ENCODE measurements at regions not wholly inside any gene's neighbourhood (a gene's known extent, or its start where the extent isn't known, plus 50 kb on each side); places are given as distances from the start of the nearest gene placed in this dataset.

GRCh38 chr12:118778077-118778476 lies 203.3 kb upstream of the SRRM4 start:
- no peak for TF ChIP-seq CTCF (IDR thresholded peaks at IDR 0.05; ENCODE audit: unreplicated experiment)
- CTCF ChIA-PET, result interaction anchor here (0.5 kb wide), 1 partner anchor 220 kb away, joined by 3 read pairs; no protein-coding TSS in a partner anchor
- no peak for DNase-seq
- no TSS peak for BruUV-seq (replicated peaks)
- Mint-ChIP-seq H3K4me3 (ENCODE audit: low read depth, unreplicated experiment) (no peak overlapping the region), H3K9me3 (ENCODE audit: low read depth, unreplicated experiment) (no peaks in the 10 kb centered on the region), H3K4me1 (ENCODE audit: low read depth, unreplicated experiment) (no peaks in the 10 kb centered on the region), H3K27me3 (ENCODE audit: unreplicated experiment) (peaks cover 28% of the 10 kb centered on the region), H3K36me3 (ENCODE audit: insufficient read depth, unreplicated experiment) (no peaks in the 10 kb centered on the region), H3K27ac (ENCODE audit: unreplicated experiment) (no peak overlapping the region)
- intact Hi-C loops (cut with micrococcal nuclease; ENCODE audit: unreplicated experiment), result no loop called here

GRCh38 chr12:118780939-118781338 lies 200.4 kb upstream of the SRRM4 start:
- H3K4me1 Mint-ChIP-seq (ENCODE audit: low read depth, unreplicated experiment), result no peaks in the 10 kb centered on the region
- intact Hi-C loops (cut with micrococcal nuclease; ENCODE audit: unreplicated experiment), result no loop called here
- H3K9me3 Mint-ChIP-seq (ENCODE audit: low read depth, unreplicated experiment), result no peaks in the 10 kb centered on the region
- H3K36me3 Mint-ChIP-seq (ENCODE audit: insufficient read depth, unreplicated experiment), result no peaks in the 10 kb centered on the region
- TF ChIP-seq CTCF (IDR thresholded peaks at IDR 0.05; ENCODE audit: unreplicated experiment), result no peak
- no peak for DNase-seq
- H3K27me3 Mint-ChIP-seq (ENCODE audit: unreplicated experiment), result peaks cover 8% of the 10 kb centered on the region
- H3K27ac Mint-ChIP-seq (ENCODE audit: unreplicated experiment), result no peak overlapping the region
- no peak overlapping the region for H3K4me3 Mint-ChIP-seq (ENCODE audit: low read depth, unreplicated experiment)
- no TSS peak for BruUV-seq (replicated peaks)
- CTCF ChIA-PET, result no interaction called here

GRCh38 chr12:118781692-118782091 lies 199.6 kb upstream of the SRRM4 start:
- Mint-ChIP-seq H3K36me3 (ENCODE audit: insufficient read depth, unreplicated experiment) (no peaks in the 10 kb centered on the region), H3K9me3 (ENCODE audit: low read depth, unreplicated experiment) (no peaks in the 10 kb centered on the region), H3K27ac (ENCODE audit: unreplicated experiment) (no peak overlapping the region), H3K4me3 (ENCODE audit: low read depth, unreplicated experiment) (no peak overlapping the region), H3K4me1 (ENCODE audit: low read depth, unreplicated experiment) (no peaks in the 10 kb centered on the region), H3K27me3 (ENCODE audit: unreplicated experiment) (peaks cover 8% of the 10 kb centered on the region)
- no peak for TF ChIP-seq CTCF (IDR thresholded peaks at IDR 0.05; ENCODE audit: unreplicated experiment)
- BruUV-seq (replicated peaks), result no TSS peak
- CTCF ChIA-PET, result no interaction called here
- intact Hi-C loops (cut with micrococcal nuclease; ENCODE audit: unreplicated experiment), result no loop called here
- DNase-seq, result no peak

GRCh38 chr12:118783703-118784102 lies 197.6 kb upstream of the SRRM4 start:
- intact Hi-C loops (cut with micrococcal nuclease; ENCODE audit: unreplicated experiment), result no loop called here
- TF ChIP-seq CTCF (IDR thresholded peaks at IDR 0.05; ENCODE audit: unreplicated experiment), result no peak
- Mint-ChIP-seq H3K36me3 (ENCODE audit: insufficient read depth, unreplicated experiment) (no peaks in the 10 kb centered on the region), H3K4me1 (ENCODE audit: low read depth, unreplicated experiment) (no peaks in the 10 kb centered on the region), H3K27ac (ENCODE audit: unreplicated experiment) (no peak overlapping the region), H3K9me3 (ENCODE audit: low read depth, unreplicated experiment) (no peaks in the 10 kb centered on the region), H3K4me3 (ENCODE audit: low read depth, unreplicated experiment) (no peak overlapping the region), H3K27me3 (ENCODE audit: unreplicated experiment) (peaks cover 3% of the 10 kb centered on the region)
- CTCF ChIA-PET, result no interaction called here
- no peak for DNase-seq
- BruUV-seq (replicated peaks), result no TSS peak

GRCh38 chr12:118790578-118790977 lies 190.8 kb upstream of the SRRM4 start:
- no peak for TF ChIP-seq CTCF (IDR thresholded peaks at IDR 0.05; ENCODE audit: unreplicated experiment)
- CTCF ChIA-PET, result no interaction called here
- no peak overlapping the region for H3K4me3 Mint-ChIP-seq (ENCODE audit: low read depth, unreplicated experiment)
- H3K9me3 Mint-ChIP-seq (ENCODE audit: low read depth, unreplicated experiment), result no peaks in the 10 kb centered on the region
- H3K4me1 Mint-ChIP-seq (ENCODE audit: low read depth, unreplicated experiment), result no peaks in the 10 kb centered on the region
- H3K27me3 Mint-ChIP-seq (ENCODE audit: unreplicated experiment), result no peaks in the 10 kb centered on the region
- intact Hi-C loops (cut with micrococcal nuclease; ENCODE audit: unreplicated experiment), result no loop called here
- BruUV-seq (replicated peaks), result no TSS peak
- no peak for DNase-seq
- no peaks in the 10 kb centered on the region for H3K36me3 Mint-ChIP-seq (ENCODE audit: insufficient read depth, unreplicated experiment)
- H3K27ac Mint-ChIP-seq (ENCODE audit: unreplicated experiment), result no peak overlapping the region

All from Calu3 (cell line).